Activated T-helper 1 cell treated with Interleukin-2 at 50 U/mL for 16 hours (primary cell): ENCODE measurements at regions not wholly inside any gene's neighbourhood (a gene's known extent, or its start where the extent isn't known, plus 50 kb on each side); places are given as distances from the start of the nearest gene placed in this dataset.
"Not testable (repeated sequence)": the region's sequence is repeated elsewhere in the genome, so short reads cannot be mapped to it uniquely, and the experiment has no call there.

Experiments
- DNase-seq: peaks from one replicate; pipeline ENCODE4 v3.0.0-alpha.2; 2020; ENCODE audit warnings: low read depth

GRCh38 chrX:13186643-13187042 lies 133.2 kb downstream of the ATXN3L start:
- DNase-seq: not testable (repeated sequence)

- DNase-seq: no peak
These were observed 136.4 kb upstream of the FAM9C start for GRCh38 chrX:13180807-13181206.

- no peak for DNase-seq
These were observed 135.2 kb upstream of the FAM9C start for GRCh38 chrX:13179586-13179985.

DNA sequence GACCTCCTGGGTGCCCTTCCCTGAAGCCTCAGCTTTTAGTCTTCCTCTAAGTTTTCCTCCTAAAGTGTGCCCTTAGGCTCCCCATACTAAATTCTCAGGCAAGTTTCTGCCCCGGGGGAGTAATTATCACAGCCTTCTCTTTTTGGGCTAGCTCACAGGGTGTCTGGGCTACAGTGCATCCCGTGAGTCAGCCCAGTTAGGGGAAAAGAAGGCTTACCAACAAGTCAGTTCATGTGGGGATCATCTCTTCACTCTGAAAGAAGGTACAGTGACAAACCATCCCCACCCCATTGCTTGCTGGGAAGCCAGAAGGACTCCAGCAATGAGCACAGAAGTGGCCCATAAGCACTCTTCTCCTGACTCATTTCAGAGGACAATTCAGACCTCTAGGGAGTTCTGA lies 134.7 kb upstream of the FAM9C start:
- DNase-seq: no peak

GRCh38 chrX:13177921-13178566 lies 133.6 kb upstream of the FAM9C start:
- DNase-seq: no peak

DNA sequence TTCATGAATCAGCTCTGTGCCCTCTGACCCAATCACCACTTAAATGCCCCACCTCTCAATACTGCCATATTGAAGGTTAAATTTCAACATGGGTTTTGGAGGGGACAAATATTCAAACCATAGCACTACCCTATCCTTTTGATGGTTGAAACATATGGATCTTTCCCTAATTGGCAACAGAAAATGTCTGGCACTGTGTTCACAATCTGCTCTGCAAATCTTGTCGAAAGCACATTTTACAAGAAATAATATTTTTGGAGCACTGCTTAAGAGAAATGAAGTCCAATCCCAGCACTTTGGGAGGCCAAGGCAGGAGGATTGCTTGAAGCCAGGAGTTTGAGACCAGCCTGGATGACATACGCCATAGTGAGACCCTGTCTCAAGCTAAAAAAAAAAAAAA lies 130.6 kb upstream of the FAM9C start:
- DNase-seq: no peak

- no peak for DNase-seq
These were observed 126.6 kb upstream of the FAM9C start for GRCh38 chrX:13170966-13171558.

GRCh38 chrX:13169684-13170083 lies 125.3 kb upstream of the FAM9C start:
- no peak for DNase-seq

- no peak for DNase-seq
These were observed 123.8 kb upstream of the FAM9C start for GRCh38 chrX:13168269-13168668.

- DNase-seq: no peak
These were observed 123.2 kb upstream of the FAM9C start for GRCh38 chrX:13167481-13168231.

DNA sequence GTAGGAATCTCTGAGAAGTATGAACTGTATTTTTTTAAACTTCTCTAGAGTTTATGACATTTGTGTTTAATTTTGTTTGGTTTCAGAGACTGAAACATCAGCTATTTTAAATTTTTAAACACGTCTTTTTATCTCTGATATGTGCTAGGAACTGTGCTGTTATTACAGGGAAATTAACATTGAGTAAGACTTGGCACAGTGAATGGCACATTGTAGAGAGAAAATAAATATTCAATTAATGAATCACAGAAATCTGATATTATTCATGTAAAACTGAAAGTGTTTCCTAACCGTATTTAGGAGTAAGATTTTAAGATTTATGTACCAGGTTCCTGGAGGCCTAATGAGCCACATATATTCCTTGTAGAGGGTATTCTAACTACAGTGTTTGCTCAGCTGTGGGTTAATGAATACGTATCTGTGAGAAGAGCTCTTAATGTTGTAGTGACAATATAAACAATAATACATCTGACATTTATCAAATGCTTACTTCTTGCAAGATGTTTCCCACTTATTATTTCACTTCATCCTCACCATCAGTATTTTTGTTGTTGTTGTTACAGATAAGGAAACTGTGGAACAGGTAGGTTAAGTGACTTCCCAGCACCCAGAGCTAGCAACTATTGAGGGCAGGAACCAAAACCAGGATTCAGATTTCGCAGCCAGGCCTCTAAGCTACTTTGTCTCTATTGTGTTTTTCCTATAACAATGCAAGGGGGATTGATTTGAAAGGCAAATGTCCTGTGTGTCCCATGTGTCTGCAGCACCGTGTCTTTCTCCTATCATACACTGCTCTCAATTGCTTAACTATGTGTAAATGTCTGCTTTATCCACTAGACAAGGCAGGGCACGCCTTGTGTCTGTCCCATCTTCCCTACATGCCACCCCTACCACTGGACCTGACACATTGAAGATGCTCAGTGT lies 121.1 kb upstream of the FAM9C start:
- no peak for DNase-seq

DNA sequence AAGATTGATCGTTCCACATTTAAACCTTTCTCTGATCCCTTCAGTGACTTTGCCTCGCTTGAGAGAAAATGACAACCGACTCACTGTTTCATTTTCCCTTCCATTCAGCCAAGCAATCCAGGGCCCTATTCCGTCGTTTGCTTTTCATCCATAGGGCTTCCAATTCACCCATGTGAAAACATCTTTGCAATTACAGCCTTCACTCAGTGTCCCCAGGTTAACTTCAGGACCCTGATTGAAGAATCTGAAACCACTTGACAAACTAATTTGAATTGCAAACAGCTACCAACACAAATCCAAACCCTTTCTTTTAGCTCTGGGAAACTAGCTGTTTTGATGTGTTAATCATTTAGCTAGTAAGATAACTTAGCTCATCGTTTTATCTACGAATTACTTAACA lies 120.2 kb upstream of the FAM9C start:
- no peak for DNase-seq

- DNase-seq: no peak
These were observed 118.5 kb upstream of the FAM9C start for GRCh38 chrX:13162772-13163410.

DNA sequence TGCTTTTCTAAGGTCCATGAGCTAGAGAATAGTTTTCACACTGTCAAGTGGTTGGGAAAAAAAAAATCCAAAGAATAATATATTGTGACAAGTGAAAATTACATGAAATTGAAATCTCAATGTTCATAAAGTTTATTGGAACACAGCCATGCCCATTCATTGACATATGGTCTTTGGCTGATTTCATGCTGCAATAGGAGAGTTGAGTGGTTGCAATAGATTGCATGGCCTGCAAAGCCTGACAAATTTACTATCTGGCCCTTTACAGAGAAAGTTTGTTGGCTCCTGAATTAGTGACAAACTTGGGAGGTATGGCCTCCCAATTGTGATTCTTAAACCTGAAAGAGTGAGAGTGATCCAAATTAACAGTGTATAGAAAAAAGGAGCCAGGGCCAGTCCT lies 115.5 kb upstream of the FAM9C start:
- DNase-seq: no peak

GRCh38 chrX:13158911-13159310 lies 114.5 kb upstream of the FAM9C start:
- DNase-seq: no peak

DNA sequence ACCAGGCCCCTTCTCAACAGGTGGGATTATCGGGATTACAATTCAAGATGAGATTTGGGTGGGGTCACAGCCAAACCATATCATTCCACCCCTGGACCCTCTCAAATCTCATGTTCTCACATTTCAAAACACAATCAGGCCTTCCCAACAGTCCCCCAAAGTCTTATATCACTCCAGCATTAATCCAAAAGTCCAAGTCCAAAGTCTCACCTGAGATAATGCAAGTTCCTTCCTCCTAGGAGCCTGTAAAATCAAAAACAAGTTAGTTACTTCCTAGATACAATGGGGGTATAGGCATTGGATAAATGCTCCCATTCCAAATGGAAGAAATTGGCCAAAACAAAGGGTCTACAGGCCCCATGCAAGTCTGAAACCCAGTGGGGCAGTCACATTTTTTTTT lies 111.1 kb upstream of the FAM9C start:
- DNase-seq: not testable (repeated sequence)

GRCh38 chrX:13153796-13154195 lies 109.4 kb upstream of the FAM9C start:
- DNase-seq: no peak

GRCh38 chrX:13152518-13153185 lies 108.2 kb upstream of the FAM9C start:
- no peak for DNase-seq

DNA sequence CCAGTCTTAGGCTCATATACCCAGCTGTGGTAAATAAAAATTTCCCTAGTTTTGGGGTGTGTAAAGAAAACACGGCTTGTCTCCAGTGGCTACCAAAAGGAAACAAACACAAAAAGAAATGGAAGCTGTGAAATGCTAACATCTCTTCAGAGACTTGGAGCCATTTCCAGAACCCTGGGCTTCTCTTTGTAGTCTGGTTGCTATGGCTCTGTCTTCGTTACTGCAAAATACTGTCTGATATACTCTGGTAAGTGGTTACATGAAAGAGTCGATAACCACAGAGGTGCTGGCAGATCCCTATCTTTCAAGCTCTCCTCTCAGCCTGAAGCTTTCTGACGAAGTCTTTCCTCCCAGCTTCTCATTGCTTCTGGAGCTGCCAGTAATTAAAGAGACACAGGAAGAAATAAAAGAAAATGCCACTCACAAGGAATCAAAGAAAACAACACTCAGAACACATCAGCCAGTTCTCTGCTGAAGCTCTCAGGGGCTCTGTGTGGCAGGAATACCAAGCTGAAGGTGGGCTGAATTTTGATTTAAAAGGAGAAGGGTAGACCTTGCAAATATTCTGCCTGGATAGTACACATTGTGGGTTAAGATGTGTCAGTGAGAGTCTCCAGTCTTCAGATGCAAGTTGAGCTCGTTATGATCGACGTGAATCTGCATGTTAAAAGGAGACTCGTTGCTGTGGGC lies 107.6 kb upstream of the FAM9C start:
- DNase-seq: peak; percentile 5

DNA sequence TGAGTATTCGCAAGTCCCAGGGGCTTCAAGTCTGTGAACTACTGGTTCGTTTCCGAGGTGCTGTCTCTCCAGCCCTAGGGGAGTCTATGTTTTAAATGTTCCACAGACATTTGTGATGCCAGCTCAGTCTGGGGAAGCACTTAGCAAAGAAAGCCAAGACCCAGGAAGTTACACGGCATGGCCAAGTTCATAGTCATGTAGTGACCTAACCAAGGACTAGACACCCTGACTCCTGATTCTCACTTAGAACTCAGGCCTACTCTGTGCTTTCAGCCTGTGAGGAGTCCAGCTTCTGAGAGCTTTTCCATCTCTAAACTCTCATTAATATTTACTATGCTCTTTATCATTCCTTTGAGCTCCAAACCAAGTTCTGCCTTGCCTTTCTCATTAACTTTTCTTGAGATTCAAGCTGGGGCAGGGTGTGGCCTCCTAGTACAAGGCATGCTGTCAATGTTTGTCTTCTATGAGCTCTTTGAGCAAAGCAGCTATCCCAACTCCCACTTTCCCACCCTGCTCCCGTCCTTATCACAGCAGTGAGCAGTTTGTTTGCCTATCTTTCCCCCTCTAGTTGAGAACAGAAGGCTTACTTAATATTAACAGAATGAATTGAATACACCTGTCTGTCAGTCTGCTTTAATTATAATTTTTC lies 105.4 kb upstream of the FAM9C start:
- DNase-seq: no peak
